ENCODE measurements at regions not wholly inside any gene's neighbourhood (a gene's known extent, or its start where the extent isn't known, plus 50 kb on each side); places are given as distances from the start of the nearest gene placed in this dataset.

- intact Hi-C loops (cut with DNase I) = no loop called here
- Histone ChIP-seq H3K27me3 (peaks cover 0 to 31% (median 3%) of the 10 kb centered on the region in 7 donors), H3K36me3 (no peaks in the 10 kb centered on the region), H3K4me3 (no peak overlapping the region), H3K9me3 (no peaks in the 10 kb centered on the region), H3K27ac (no peak overlapping the region), H3K4me1 (no peaks in the 10 kb centered on the region)
- ATAC-seq (no peak), DNase-seq (no peak)
- 85 to 88% methylated on average over 4 of the region's 4 CpGs for WGBS, 2 donors
- TF ChIP-seq CTCF (IDR thresholded peaks at IDR 0.05) = no peak
These were observed 78.8 kb downstream of the TMEM114 start for GRCh38 chr16:8511464-8511863.

GRCh38 chr16:8510160-8510559, 80.2 kb downstream of the TMEM114 start:
- TF ChIP-seq CTCF (IDR thresholded peaks at IDR 0.05) = no peak
- no peaks in the 10 kb centered on the region for H3K36me3 ChIP-seq
- ATAC-seq (no peak), DNase-seq (no peak)
- H3K4me1 ChIP-seq = no peaks in the 10 kb centered on the region
- no peak overlapping the region for H3K4me3 ChIP-seq
- intact Hi-C loops (cut with DNase I) = no loop called here
- no peak overlapping the region for H3K27ac ChIP-seq
- 52 to 63% methylated on average over 6 of the region's 6 CpGs for WGBS, 2 donors
- no peaks in the 10 kb centered on the region for H3K9me3 ChIP-seq
- H3K27me3 ChIP-seq = peaks cover 0 to 39% (median 3%) of the 10 kb centered on the region in 7 donors

- ATAC-seq = no peak
- DNase-seq = no peak
- H3K9me3 ChIP-seq = peaks cover 0 to 2% (median 0%) of the 10 kb centered on the region in 11 donors
- H3K4me3 ChIP-seq = no peak overlapping the region
- no peaks in the 10 kb centered on the region for H3K36me3 ChIP-seq
- WGBS, 2 donors = 17 to 26% methylated on average over 7 of the region's 7 CpGs
- no peak for TF ChIP-seq CTCF (IDR thresholded peaks at IDR 0.05)
- no peaks in the 10 kb centered on the region for H3K4me1 ChIP-seq
- H3K27ac ChIP-seq = no peak overlapping the region
- peaks cover 0 to 38% (median 3%) of the 10 kb centered on the region in 7 donors for H3K27me3 ChIP-seq
- intact Hi-C loops (cut with DNase I) = no loop called here
These were observed 84.9 kb downstream of the TMEM114 start for GRCh38 chr16:8505327-8505991.

- no peak for DNase-seq
- no peak for TF ChIP-seq CTCF (IDR thresholded peaks at IDR 0.05)
- Histone ChIP-seq H3K4me1 (no peaks in the 10 kb centered on the region), H3K9me3 (peaks cover 0 to 7% (median 0%) of the 10 kb centered on the region in 11 donors), H3K4me3 (no peak overlapping the region), H3K27ac (no peak overlapping the region), H3K27me3 (peaks cover 0 to 57% (median 7%) of the 10 kb centered on the region in 7 donors), H3K36me3 (no peaks in the 10 kb centered on the region)
- 50 to 63% methylated on average over 2 of the region's 2 CpGs for WGBS, 2 donors
- no peak for ATAC-seq
- intact Hi-C loops (cut with DNase I) = no loop called here
These were observed 87.9 kb downstream of the TMEM114 start for GRCh38 chr16:8502446-8502845.
